HEK293 (cell line): ENCODE measurements at regions not wholly inside any gene's neighbourhood (a gene's known extent, or its start where the extent isn't known, plus 50 kb on each side); places are given as distances from the start of the nearest gene placed in this dataset.

Experiments
- CTCF ChIA-PET: fragments of 350-600 bp; formaldehyde crosslinking; extraction: SDS; loops from one replicate; lab custom pipeline; 2021; ENCODE audit warnings: antibody characterized with exemption; lab: Yijun Ruan, JAX
- POLR2A ChIA-PET: fragments of 300-600 bp; formaldehyde crosslinking; extraction: SDS; loops from one replicate; lab custom pipeline; 2020; ENCODE audit warnings: antibody characterized with exemption, inconsistent platforms; lab: Yijun Ruan, JAX
- H3K27ac ChIP-seq: fragments of 200-500 bp; sonication (Bioruptor generic); 2 replicates; pipeline ENCODE4 v1.5.1; 2014; ENCODE audit warnings: low read depth, low read length, control low read depth, inconsistent platforms; ENCODE audit errors: extremely low read depth
- H3K36me3 ChIP-seq, 2 experiments: fragments of 200-500 bp in 1 of 2; sonication (Bioruptor generic) in 1 of 2; 1 replicate in 1 of 2; 2 replicates in 1 of 2; pipeline ENCODE4 v1.5.1; 2014 to 2017; ENCODE audit warnings: inconsistent platforms in 2 of 2, low read length in 2 of 2; ENCODE audit not compliant: control insufficient read depth in 2 of 2, insufficient read depth in 1 of 2
- H3K4me1 ChIP-seq: fragments of 200-500 bp; sonication (Bioruptor generic); 2 replicates; pipeline ENCODE4 v1.5.1; 2014; ENCODE audit warnings: mild to moderate bottlenecking, low read length, inconsistent platforms; ENCODE audit not compliant: control insufficient read depth, insufficient read depth
- H3K4me3 ChIP-seq: 2 replicates; pipeline ENCODE4 v1.5.1; 2011; ENCODE audit warnings: low read depth, mild to moderate bottlenecking, control low read depth, low read length, moderate library complexity
- H3K9me3 ChIP-seq: fragments of 200-500 bp; sonication (Bioruptor generic); 2 replicates; pipeline ENCODE4 v1.5.1; 2014; ENCODE audit warnings: low read depth, low read length, inconsistent platforms; ENCODE audit not compliant: control insufficient read depth, insufficient read depth
- EGR2 ChIP-seq: fragments of 450-650 bp; formaldehyde crosslinking; IDR thresholded peaks from 2 replicates; pipeline ENCODE4 v1.5.1; 2016; ENCODE audit warnings: low read depth, missing biosample characterization, missing genetic modification characterization
- HOXC10 ChIP-seq: sonication (generic); formaldehyde crosslinking; IDR thresholded peaks from 2 replicates; pipeline ENCODE4 v1.8.1; 2023; ENCODE audit warnings: mild to moderate bottlenecking, missing genetic modification reagents
- IKZF3 ChIP-seq: fragments of 450-650 bp; IDR thresholded peaks from 2 replicates; pipeline ENCODE4 v1.5.0; 2018; ENCODE audit warnings: missing biosample characterization, mild to moderate bottlenecking, missing genetic modification characterization, moderate library complexity
- KLF10 ChIP-seq: fragments of 450-650 bp; IDR thresholded peaks from 2 replicates; pipeline ENCODE4 v1.5.1; 2018; ENCODE audit warnings: missing biosample characterization, mild to moderate bottlenecking, missing genetic modification characterization
- PATZ1 ChIP-seq: fragments of 450-650 bp; formaldehyde crosslinking; IDR thresholded peaks from 2 replicates; pipeline ENCODE4 v1.5.1; 2016; ENCODE audit warnings: missing biosample characterization, missing genetic modification characterization
- PRDM10 ChIP-seq: fragments of 450-650 bp; formaldehyde crosslinking; IDR thresholded peaks from 2 replicates; pipeline ENCODE4 v1.5.1; 2016; ENCODE audit warnings: missing biosample characterization, missing genetic modification characterization
- SP3 ChIP-seq: fragments of 450-650 bp; formaldehyde crosslinking; IDR thresholded peaks from 2 replicates; pipeline ENCODE4 v1.5.1; 2016; ENCODE audit warnings: missing biosample characterization, missing genetic modification characterization
- ZNF148 ChIP-seq: fragments of 450-650 bp; formaldehyde crosslinking; IDR thresholded peaks from 2 replicates; pipeline ENCODE4 v1.5.0; 2017; ENCODE audit warnings: missing biosample characterization, missing genetic modification characterization, borderline replicate concordance
- ZNF169 ChIP-seq: fragments of 450-650 bp; formaldehyde crosslinking; IDR thresholded peaks from 2 replicates; pipeline ENCODE4 v1.5.1; 2016; ENCODE audit warnings: missing biosample characterization, missing genetic modification characterization
- ZNF280D ChIP-seq: fragments of 450-650 bp; formaldehyde crosslinking; IDR thresholded peaks from 2 replicates; pipeline ENCODE4 v1.5.1; 2016; ENCODE audit warnings: missing biosample characterization, missing genetic modification characterization
- ZNF660 ChIP-seq: fragments of 450-650 bp; IDR thresholded peaks from 2 replicates; pipeline ENCODE4 v1.5.1; 2018; ENCODE audit warnings: missing biosample characterization, mild to moderate bottlenecking, missing genetic modification characterization
- ZNF837 ChIP-seq: fragments of 450-650 bp; formaldehyde crosslinking; IDR thresholded peaks from 2 replicates; pipeline ENCODE4 v1.5.1; 2016; ENCODE audit warnings: missing biosample characterization, missing genetic modification characterization
- ZSCAN16 ChIP-seq: fragments of 450-650 bp; formaldehyde crosslinking; IDR thresholded peaks from 2 replicates; pipeline ENCODE4 v1.5.1; 2016; ENCODE audit warnings: missing biosample characterization, missing genetic modification characterization

- no peak for TF ChIP-seq HOXC10
Observed at GRCh38 chr4:107548211-107548905, 171.7 kb downstream of the PAPSS1 start (continued).

GRCh38 chr4:107546638-107547037, 173.4 kb downstream of the PAPSS1 start:
- no peak overlapping the region for H3K4me3 ChIP-seq
- no peaks in the 10 kb centered on the region for H3K9me3 ChIP-seq
- H3K4me1 ChIP-seq: no peaks in the 10 kb centered on the region
- no peak for TF ChIP-seq KLF10 (tag by site-specific recombination)
- TF ChIP-seq ZNF660: no peak
- TF ChIP-seq PATZ1 (tag by site-specific recombination): no peak
- TF ChIP-seq, all 188 proteins: peak for 0
- ChIA-PET POLR2A (no interaction called here), CTCF (interaction anchor here (0.6 kb wide), 1 partner anchor 1852 kb away, joined by 3 read pairs; no protein-coding TSS in a partner anchor)
- Histone ChIP-seq H3K36me3 (no peaks in the 10 kb centered on the region), H3K27ac (no peak overlapping the region)

GRCh38 chr4:107541511-107541910, 178.5 kb downstream of the PAPSS1 start:
- TF ChIP-seq ZNF148: no peak
- no peak for TF ChIP-seq ZSCAN16 (tag by site-specific recombination)
- TF ChIP-seq SP3 (tag by site-specific recombination): no peak
- TF ChIP-seq EGR2 (tag by site-specific recombination): no peak
- no peak for TF ChIP-seq ZNF280D (tag by site-specific recombination)
- no peak for TF ChIP-seq IKZF3 (tag by site-specific recombination)
- TF ChIP-seq PRDM10 (tag by site-specific recombination): no peak
- TF ChIP-seq ZNF837 (tag by site-specific recombination): no peak
- no peak for TF ChIP-seq ZNF169
- Histone ChIP-seq H3K36me3 (no peaks in the 10 kb centered on the region), H3K27ac (no peak overlapping the region), H3K4me3 (no peak overlapping the region), H3K4me1 (no peaks in the 10 kb centered on the region), H3K9me3 (no peaks in the 10 kb centered on the region)
- ChIA-PET POLR2A (no interaction called here), CTCF (no interaction called here)
